Omental fat pad (tissue), 3 donors: ENCODE measurements at regions not wholly inside any gene's neighbourhood (a gene's known extent, or its start where the extent isn't known, plus 50 kb on each side); places are given as distances from the start of the nearest gene placed in this dataset.

Source experiments
- ATAC-seq: fragments of 150-250 bp; one replicate; pipeline ENCODE4 v1.9.1; 2016; ENCODE audit warnings: mild to moderate bottlenecking, moderate library complexity; ENCODE audit not compliant: low FRiP score
- DNase-seq: peaks from one replicate; pipeline ENCODE4 v3.0.0-alpha.2; 2019; ENCODE audit warnings: low spot score
- CTCF ChIP-seq, 3 donors: fragments of 450-650 bp; IDR thresholded peaks; one replicate each; pipeline ENCODE4 v1.5.1; 2016 to 2017; ENCODE audit warnings: antibody characterized with exemption in 3 of 3, mild to moderate bottlenecking in 3 of 3, moderate library complexity in 2 of 3

GRCh38 chr11:121930004-121930965 is 185.7 kb downstream of the BLID start:
- TF ChIP-seq CTCF (IDR thresholded peaks at IDR 0.05), result no peak
- ATAC-seq, result no peak
- DNase-seq, result no peak

GRCh38 chr11:121929581-121929980 is 186.4 kb downstream of the BLID start:
- no peak for DNase-seq
- TF ChIP-seq CTCF (IDR thresholded peaks at IDR 0.05), result no peak
- ATAC-seq, result no peak

GRCh38 chr11:121928597-121929580 is 187.1 kb downstream of the BLID start:
- DNase-seq (no peak), ATAC-seq (no peak)
- TF ChIP-seq CTCF (IDR thresholded peaks at IDR 0.05), result no peak

- ATAC-seq (no peak), DNase-seq (no peak)
- no peak for TF ChIP-seq CTCF (IDR thresholded peaks at IDR 0.05)
These were observed 188.2 kb downstream of the BLID start for GRCh38 chr11:121927789-121928188.

GRCh38 chr11:121927097-121927785 is 188.8 kb downstream of the BLID start:
- ATAC-seq (no peak), DNase-seq (no peak)
- TF ChIP-seq CTCF (IDR thresholded peaks at IDR 0.05), result no peak

- DNase-seq (no peak), ATAC-seq (no peak)
- TF ChIP-seq CTCF (IDR thresholded peaks at IDR 0.05), result no peak
These were observed 191.8 kb downstream of the BLID start for GRCh38 chr11:121924191-121924590.
